KMS-11 (cell line): ENCODE measurements at regions not wholly inside any gene's neighbourhood (a gene's known extent, or its start where the extent isn't known, plus 50 kb on each side); places are given as distances from the start of the nearest gene placed in this dataset.
A peak's percentile ranks its signal among the peaks of the same experiment; 100 is the strongest.

Experiments
- H2AFZ ChIP-seq: fragments of 200-600 bp; sonication (generic); 2 replicates; pipeline ENCODE4 v1.6.1; 2016; ENCODE audit warnings: antibody characterized with exemption, mixed run types, low read depth
- H3K27ac ChIP-seq: fragments of 200-600 bp; sonication (generic); 2 replicates; pipeline ENCODE4 v1.6.1; 2016; ENCODE audit warnings: mild to moderate bottlenecking, mixed run types
- H3K27me3 ChIP-seq: fragments of 200-600 bp; sonication (generic); 2 replicates; pipeline ENCODE4 v1.6.1; 2017; ENCODE audit warnings: mild to moderate bottlenecking, low read depth, mixed run types, moderate library complexity; ENCODE audit not compliant: insufficient read depth
- H3K36me3 ChIP-seq: fragments of 200-600 bp; sonication (generic); 2 replicates; pipeline ENCODE4 v1.6.1; 2017; ENCODE audit warnings: mild to moderate bottlenecking, mixed run types; ENCODE audit not compliant: insufficient read depth
- H3K4me1 ChIP-seq: fragments of 200-600 bp; sonication (generic); 2 replicates; pipeline ENCODE4 v1.6.1; 2016; ENCODE audit warnings: mild to moderate bottlenecking, low read depth, mixed run types; ENCODE audit not compliant: poor library complexity, severe bottlenecking
- H3K4me2 ChIP-seq: fragments of 200-600 bp; sonication (generic); 2 replicates; pipeline ENCODE4 v1.7.0; 2016; ENCODE audit warnings: mild to moderate bottlenecking, mixed run types
- H3K4me3 ChIP-seq: fragments of 200-600 bp; sonication (generic); IDR thresholded peaks from 2 replicates; pipeline ENCODE4 v1.6.1; 2017; ENCODE audit warnings: low read depth, low read length, mixed read lengths; ENCODE audit not compliant: insufficient read depth
- H3K79me2 ChIP-seq: fragments of 200-600 bp; sonication (generic); 2 replicates; pipeline ENCODE4 v1.6.1; 2016; ENCODE audit warnings: low read depth, mixed run types; ENCODE audit not compliant: insufficient read depth
- H3K9ac ChIP-seq: fragments of 200-600 bp; sonication (generic); 2 replicates; pipeline ENCODE4 v1.6.1; 2016; ENCODE audit warnings: mild to moderate bottlenecking, mixed run types
- H4K20me1 ChIP-seq: fragments of 200-600 bp; sonication (generic); 2 replicates; pipeline ENCODE4 v1.6.1; 2016; ENCODE audit warnings: mild to moderate bottlenecking, mixed run types; ENCODE audit not compliant: insufficient read depth
- CTCF ChIP-seq: fragments of 200-600 bp; sonication (generic); conservative IDR thresholded peaks from 2 replicates; pipeline ENCODE4 v1.6.1; 2017; ENCODE audit warnings: low read depth, mild to moderate bottlenecking, antibody characterized with exemption, low read length, moderate library complexity, mixed read lengths

- Histone ChIP-seq H3K36me3 (no peaks in the 10 kb centered on the region), H3K79me2 (no peaks in the 10 kb centered on the region), H4K20me1 (no peaks in the 10 kb centered on the region), H3K4me1 (no peaks in the 10 kb centered on the region), H3K27me3 (no peaks in the 10 kb centered on the region), H3K4me3 (no peak overlapping the region), H3K27ac (no peak overlapping the region), H3K4me2 (no peak overlapping the region), H3K9ac (no peak overlapping the region), H2AFZ (no peak overlapping the region)
- TF ChIP-seq CTCF, result no peak
Measured at GRCh38 chr4:164009435-164009834, 514.9 kb downstream of the TMA16 start.

GRCh38 chr4:164011791-164012190 lies 517.3 kb downstream of the TMA16 start:
- H3K27me3 ChIP-seq, result no peaks in the 10 kb centered on the region
- no peak overlapping the region for H2AFZ ChIP-seq
- no peak overlapping the region for H3K4me2 ChIP-seq
- no peaks in the 10 kb centered on the region for H3K4me1 ChIP-seq
- H3K79me2 ChIP-seq, result no peaks in the 10 kb centered on the region
- H3K36me3 ChIP-seq, result no peaks in the 10 kb centered on the region
- H3K27ac ChIP-seq, result no peak overlapping the region
- no peak overlapping the region for H3K4me3 ChIP-seq
- H4K20me1 ChIP-seq, result no peaks in the 10 kb centered on the region
- TF ChIP-seq CTCF, result no peak
- no peak overlapping the region for H3K9ac ChIP-seq

- H3K27me3 ChIP-seq, result no peaks in the 10 kb centered on the region
- peak; percentile 57 for TF ChIP-seq CTCF
- H3K4me2 ChIP-seq, result no peak overlapping the region
- no peaks in the 10 kb centered on the region for H4K20me1 ChIP-seq
- no peak overlapping the region for H2AFZ ChIP-seq
- H3K9ac ChIP-seq, result no peak overlapping the region
- H3K4me1 ChIP-seq, result no peaks in the 10 kb centered on the region
- H3K4me3 ChIP-seq, result no peak overlapping the region
- H3K36me3 ChIP-seq, result no peaks in the 10 kb centered on the region
- no peaks in the 10 kb centered on the region for H3K79me2 ChIP-seq
- no peak overlapping the region for H3K27ac ChIP-seq
Measured at GRCh38 chr4:164012396-164013027, 518.0 kb downstream of the TMA16 start.

GRCh38 chr4:164021947-164022346 lies 527.5 kb downstream of the TMA16 start:
- Histone ChIP-seq H3K9ac (no peak overlapping the region), H2AFZ (no peak overlapping the region), H3K4me1 (no peaks in the 10 kb centered on the region), H3K27me3 (no peaks in the 10 kb centered on the region), H3K79me2 (no peaks in the 10 kb centered on the region), H3K27ac (no peak overlapping the region), H3K4me2 (no peak overlapping the region), H3K4me3 (no peak overlapping the region), H3K36me3 (no peaks in the 10 kb centered on the region), H4K20me1 (no peaks in the 10 kb centered on the region)
- no peak for TF ChIP-seq CTCF
